ENCODE measurements at regions not wholly inside any gene's neighbourhood (a gene's known extent, or its start where the extent isn't known, plus 50 kb on each side); places are given as distances from the start of the nearest gene placed in this dataset.

- TF ChIP-seq REST (IDR thresholded peaks at IDR 0.05; ENCODE audit: insufficient replicate concordance, low read depth), result no peak
- TF ChIP-seq POLR2AphosphoS5 (IDR thresholded peaks at IDR 0.05; ENCODE audit: low read depth), result no peak
- TF ChIP-seq GABPA (IDR thresholded peaks at IDR 0.05; ENCODE audit: low read depth), result no peak
- TF ChIP-seq, protein P1, sequence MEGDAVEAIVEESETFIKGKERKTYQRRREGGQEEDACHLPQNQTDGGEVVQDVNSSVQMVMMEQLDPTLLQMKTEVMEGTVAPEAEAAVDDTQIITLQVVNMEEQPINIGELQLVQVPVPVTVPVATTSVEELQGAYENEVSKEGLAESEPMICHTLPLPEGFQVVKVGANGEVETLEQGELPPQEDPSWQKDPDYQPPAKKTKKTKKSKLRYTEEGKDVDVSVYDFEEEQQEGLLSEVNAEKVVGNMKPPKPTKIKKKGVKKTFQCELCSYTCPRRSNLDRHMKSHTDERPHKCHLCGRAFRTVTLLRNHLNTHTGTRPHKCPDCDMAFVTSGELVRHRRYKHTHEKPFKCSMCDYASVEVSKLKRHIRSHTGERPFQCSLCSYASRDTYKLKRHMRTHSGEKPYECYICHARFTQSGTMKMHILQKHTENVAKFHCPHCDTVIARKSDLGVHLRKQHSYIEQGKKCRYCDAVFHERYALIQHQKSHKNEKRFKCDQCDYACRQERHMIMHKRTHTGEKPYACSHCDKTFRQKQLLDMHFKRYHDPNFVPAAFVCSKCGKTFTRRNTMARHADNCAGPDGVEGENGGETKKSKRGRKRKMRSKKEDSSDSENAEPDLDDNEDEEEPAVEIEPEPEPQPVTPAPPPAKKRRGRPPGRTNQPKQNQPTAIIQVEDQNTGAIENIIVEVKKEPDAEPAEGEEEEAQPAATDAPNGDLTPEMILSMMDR (IDR thresholded peaks at IDR 0.05; ENCODE audit: insufficient read depth, low read length), result no peak
- no peak for TF ChIP-seq SPI1 (IDR thresholded peaks at IDR 0.05; ENCODE audit: borderline replicate concordance, low read depth)
- H3K27me3 ChIP-seq (ENCODE audit: insufficient read depth, poor library complexity, severe bottlenecking), result peaks cover 2% of the 10 kb centered on the region
- no peak for DNase-seq (ENCODE audit: low read depth in 1 of 2, low spot score in 1 of 2)
- H3K4me3 ChIP-seq (replicated peaks; ENCODE audit: insufficient read depth, low read length), result no peak overlapping the region
- no peak overlapping the region for H3K27ac ChIP-seq (replicated peaks)
Observed at GRCh38 chr6:97663252-97663651, 380.2 kb upstream of the MMS22L start.

DNA sequence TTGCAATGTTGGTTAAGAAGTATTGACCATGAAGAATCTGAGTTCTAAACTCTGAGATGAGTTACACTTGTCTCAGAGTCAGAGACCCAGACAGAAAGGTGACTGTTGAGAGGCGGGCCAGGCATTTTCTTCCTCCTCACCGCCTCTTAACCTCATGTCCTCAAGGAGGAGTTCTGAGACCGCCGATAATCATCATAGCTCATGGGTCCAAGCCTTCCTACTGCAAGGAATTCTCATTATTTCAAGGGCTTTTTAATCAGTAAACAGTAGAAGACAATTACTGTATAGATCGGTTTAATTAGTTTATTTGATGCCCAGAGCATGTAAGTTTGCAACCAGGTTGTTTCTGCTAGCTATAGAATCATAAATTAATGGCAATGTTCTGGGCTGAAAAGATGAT lies 382.4 kb upstream of the MMS22L start:
- H3K27ac ChIP-seq (replicated peaks), result no peak overlapping the region
- no peak for TF ChIP-seq GABPA (IDR thresholded peaks at IDR 0.05; ENCODE audit: low read depth)
- no peak for TF ChIP-seq SPI1 (IDR thresholded peaks at IDR 0.05; ENCODE audit: borderline replicate concordance, low read depth)
- TF ChIP-seq, protein P1 (IDR thresholded peaks at IDR 0.05; ENCODE audit: insufficient read depth, low read length), result no peak
- H3K4me3 ChIP-seq (replicated peaks; ENCODE audit: insufficient read depth, low read length), result no peak overlapping the region
- DNase-seq (ENCODE audit: low read depth in 1 of 2, low spot score in 1 of 2), result no peak
- H3K27me3 ChIP-seq (ENCODE audit: insufficient read depth, poor library complexity, severe bottlenecking), result peaks cover 2% of the 10 kb centered on the region

DNA sequence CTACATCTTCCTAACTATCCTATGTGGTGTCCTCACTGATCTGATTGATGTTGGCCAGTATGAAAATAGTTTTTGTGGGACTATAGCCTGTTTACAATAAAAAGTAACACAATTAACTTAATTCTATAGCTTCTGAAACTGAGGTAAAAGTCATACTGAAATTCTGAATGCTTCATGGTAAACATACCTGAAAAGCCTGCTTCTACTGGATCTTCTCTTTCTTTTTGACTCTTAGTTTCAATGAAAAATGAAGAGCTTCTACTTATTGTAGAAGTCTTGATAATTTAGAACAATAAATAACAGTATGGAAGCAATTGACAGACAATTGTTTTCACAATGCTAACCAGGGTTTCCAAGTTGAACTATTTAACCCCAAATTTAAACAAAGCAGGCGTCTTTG lies 383.9 kb upstream of the MMS22L start:
- DNase-seq (ENCODE audit: low read depth in 1 of 2, low spot score in 1 of 2), result no peak
- H3K27me3 ChIP-seq (ENCODE audit: insufficient read depth, poor library complexity, severe bottlenecking), result peaks cover 2% of the 10 kb centered on the region
- no peak overlapping the region for H3K27ac ChIP-seq (replicated peaks)
- no peak overlapping the region for H3K4me3 ChIP-seq (replicated peaks; ENCODE audit: insufficient read depth, low read length)
- no peak for TF ChIP-seq GABPA (IDR thresholded peaks at IDR 0.05; ENCODE audit: low read depth)
- TF ChIP-seq, protein P1 (IDR thresholded peaks at IDR 0.05; ENCODE audit: insufficient read depth, low read length), result no peak
- no peak for TF ChIP-seq REST (IDR thresholded peaks at IDR 0.05; ENCODE audit: insufficient replicate concordance, low read depth)
- no peak for TF ChIP-seq SPI1 (IDR thresholded peaks at IDR 0.05; ENCODE audit: borderline replicate concordance, low read depth)
- TF ChIP-seq POLR2AphosphoS5 (IDR thresholded peaks at IDR 0.05; ENCODE audit: low read depth), result no peak

DNA sequence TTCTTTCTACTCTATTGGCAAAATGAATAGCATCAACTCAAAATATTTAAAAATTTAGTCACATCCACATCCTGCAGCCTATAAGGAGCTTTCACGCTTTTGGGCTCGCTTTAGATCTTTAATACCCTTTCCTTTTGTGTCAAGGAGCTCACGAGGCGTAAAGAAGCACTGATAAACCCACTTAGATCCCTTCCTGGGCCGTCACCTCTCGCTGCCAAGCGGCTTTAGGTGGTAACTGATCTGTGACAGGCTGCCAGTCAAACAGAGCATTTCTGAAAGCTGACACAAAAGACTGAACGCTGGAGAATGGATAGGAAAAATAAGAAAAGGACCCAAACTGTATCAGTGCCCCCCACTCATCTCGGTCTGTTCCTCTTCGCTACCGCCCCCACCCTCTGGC lies 385.7 kb upstream of the MMS22L start:
- H3K4me3 ChIP-seq (replicated peaks; ENCODE audit: insufficient read depth, low read length), result no peak overlapping the region
- DNase-seq (ENCODE audit: low read depth in 1 of 2, low spot score in 1 of 2), result no peak
- TF ChIP-seq POLR2AphosphoS5 (IDR thresholded peaks at IDR 0.05; ENCODE audit: low read depth) (no peak), SPI1 (IDR thresholded peaks at IDR 0.05; ENCODE audit: borderline replicate concordance, low read depth) (no peak), GABPA (IDR thresholded peaks at IDR 0.05; ENCODE audit: low read depth) (no peak), REST (IDR thresholded peaks at IDR 0.05; ENCODE audit: insufficient replicate concordance, low read depth) (no peak)
- TF ChIP-seq, protein P1 (IDR thresholded peaks at IDR 0.05; ENCODE audit: insufficient read depth, low read length), result no peak
- H3K27me3 ChIP-seq (ENCODE audit: insufficient read depth, poor library complexity, severe bottlenecking), result peaks cover 2% of the 10 kb centered on the region
- H3K27ac ChIP-seq (replicated peaks), result no peak overlapping the region

All from HL-60 (cell line).